ENCODE measurements at regions not wholly inside any gene's neighbourhood (a gene's known extent, or its start where the extent isn't known, plus 50 kb on each side); places are given as distances from the start of the nearest gene placed in this dataset.

DNA sequence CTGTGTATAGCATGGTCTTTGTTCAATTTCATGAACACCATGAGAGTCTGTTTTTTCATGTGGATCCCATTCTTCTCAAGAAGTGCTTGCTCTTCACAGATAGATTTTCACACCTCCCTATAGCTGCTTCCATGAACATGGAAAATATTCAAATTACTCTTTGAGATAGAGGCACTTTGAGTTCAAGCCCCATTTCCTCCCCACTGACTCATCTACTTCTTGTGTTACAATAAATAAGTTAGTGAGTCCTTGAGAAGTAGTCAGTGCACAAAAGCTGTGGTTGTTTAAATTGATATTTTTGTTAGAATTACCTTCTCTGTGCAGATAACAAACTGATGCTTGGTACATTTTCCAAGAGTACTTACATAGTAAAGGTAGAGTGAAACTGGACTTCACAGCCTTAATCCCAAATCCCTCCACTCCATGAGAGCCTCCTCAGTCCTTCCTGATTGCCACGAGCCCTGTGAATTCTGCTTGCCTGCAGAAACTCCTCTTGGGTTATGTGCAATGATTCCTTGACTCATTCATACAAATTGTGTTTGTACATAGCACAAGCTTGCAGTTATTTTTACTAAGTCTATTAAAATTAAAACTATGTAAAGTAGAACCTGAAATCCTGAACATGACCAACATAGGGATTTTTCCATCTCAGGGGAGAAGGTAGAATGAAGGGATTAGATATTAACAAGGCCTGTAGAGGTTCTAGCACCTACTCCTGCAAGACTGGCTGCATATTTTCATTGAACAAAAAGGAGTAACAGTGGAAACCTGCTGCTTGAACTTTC, 496.2 kb downstream of the TNS3 start:
- DNase-seq (ENCODE audit: low spot score): no peak
- ATAC-seq: no peak
- Mint-ChIP-seq H3K36me3 (no peaks in the 10 kb centered on the region), H3K4me3 (no peak overlapping the region), H3K27me3 (ENCODE audit: low read depth) (peaks cover 11% of the 10 kb centered on the region), H3K9me3 (no peaks in the 10 kb centered on the region), H3K27ac (no peak overlapping the region), H3K4me1 (no peaks in the 10 kb centered on the region)
- ChIA-PET CTCF (no interaction called here), POLR2A (no interaction called here)
- TF ChIP-seq FOXP1 (CRISPR knock-in tag; IDR thresholded peaks at IDR 0.05; ENCODE audit: borderline replicate concordance): no peak
- TF ChIP-seq JAZF1 (CRISPR knock-in tag; IDR thresholded peaks at IDR 0.05): no peak
- TF ChIP-seq ZNF416 (CRISPR knock-in tag; IDR thresholded peaks at IDR 0.05): no peak
- TF ChIP-seq MYBL2 (CRISPR knock-in tag; IDR thresholded peaks at IDR 0.05): no peak
- TF ChIP-seq, protein P1, sequence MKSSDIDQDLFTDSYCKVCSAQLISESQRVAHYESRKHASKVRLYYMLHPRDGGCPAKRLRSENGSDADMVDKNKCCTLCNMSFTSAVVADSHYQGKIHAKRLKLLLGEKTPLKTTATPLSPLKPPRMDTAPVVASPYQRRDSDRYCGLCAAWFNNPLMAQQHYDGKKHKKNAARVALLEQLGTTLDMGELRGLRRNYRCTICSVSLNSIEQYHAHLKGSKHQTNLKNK (CRISPR knock-in tag; IDR thresholded peaks at IDR 0.05): no peak
- TF ChIP-seq ZNF671 (CRISPR knock-in tag; IDR thresholded peaks at IDR 0.05): no peak
- TF ChIP-seq GABPB1 (CRISPR knock-in tag; IDR thresholded peaks at IDR 0.05): no peak
- TF ChIP-seq, protein P2, sequence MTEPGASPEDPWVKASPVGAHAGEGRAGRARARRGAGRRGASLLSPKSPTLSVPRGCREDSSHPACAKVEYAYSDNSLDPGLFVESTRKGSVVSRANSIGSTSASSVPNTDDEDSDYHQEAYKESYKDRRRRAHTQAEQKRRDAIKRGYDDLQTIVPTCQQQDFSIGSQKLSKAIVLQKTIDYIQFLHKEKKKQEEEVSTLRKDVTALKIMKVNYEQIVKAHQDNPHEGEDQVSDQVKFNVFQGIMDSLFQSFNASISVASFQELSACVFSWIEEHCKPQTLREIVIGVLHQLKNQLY (CRISPR knock-in tag; IDR thresholded peaks at IDR 0.05): no peak
- TF ChIP-seq, protein P3, sequence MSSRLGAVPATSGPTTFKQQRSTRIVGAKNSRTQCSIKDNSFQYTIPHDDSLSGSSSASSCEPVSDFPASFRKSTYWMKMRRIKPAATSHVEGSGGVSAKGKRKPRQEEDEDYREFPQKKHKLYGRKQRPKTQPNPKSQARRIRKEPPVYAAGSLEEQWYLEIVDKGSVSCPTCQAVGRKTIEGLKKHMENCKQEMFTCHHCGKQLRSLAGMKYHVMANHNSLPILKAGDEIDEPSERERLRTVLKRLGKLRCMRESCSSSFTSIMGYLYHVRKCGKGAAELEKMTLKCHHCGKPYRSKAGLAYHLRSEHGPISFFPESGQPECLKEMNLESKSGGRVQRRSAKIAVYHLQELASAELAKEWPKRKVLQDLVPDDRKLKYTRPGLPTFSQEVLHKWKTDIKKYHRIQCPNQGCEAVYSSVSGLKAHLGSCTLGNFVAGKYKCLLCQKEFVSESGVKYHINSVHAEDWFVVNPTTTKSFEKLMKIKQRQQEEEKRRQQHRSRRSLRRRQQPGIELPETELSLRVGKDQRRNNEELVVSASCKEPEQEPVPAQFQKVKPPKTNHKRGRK (CRISPR knock-in tag; IDR thresholded peaks at IDR 0.05; ENCODE audit: borderline replicate concordance): no peak
- TF ChIP-seq PRRX2 (CRISPR knock-in tag; IDR thresholded peaks at IDR 0.05): no peak
- TF ChIP-seq, protein P4, sequence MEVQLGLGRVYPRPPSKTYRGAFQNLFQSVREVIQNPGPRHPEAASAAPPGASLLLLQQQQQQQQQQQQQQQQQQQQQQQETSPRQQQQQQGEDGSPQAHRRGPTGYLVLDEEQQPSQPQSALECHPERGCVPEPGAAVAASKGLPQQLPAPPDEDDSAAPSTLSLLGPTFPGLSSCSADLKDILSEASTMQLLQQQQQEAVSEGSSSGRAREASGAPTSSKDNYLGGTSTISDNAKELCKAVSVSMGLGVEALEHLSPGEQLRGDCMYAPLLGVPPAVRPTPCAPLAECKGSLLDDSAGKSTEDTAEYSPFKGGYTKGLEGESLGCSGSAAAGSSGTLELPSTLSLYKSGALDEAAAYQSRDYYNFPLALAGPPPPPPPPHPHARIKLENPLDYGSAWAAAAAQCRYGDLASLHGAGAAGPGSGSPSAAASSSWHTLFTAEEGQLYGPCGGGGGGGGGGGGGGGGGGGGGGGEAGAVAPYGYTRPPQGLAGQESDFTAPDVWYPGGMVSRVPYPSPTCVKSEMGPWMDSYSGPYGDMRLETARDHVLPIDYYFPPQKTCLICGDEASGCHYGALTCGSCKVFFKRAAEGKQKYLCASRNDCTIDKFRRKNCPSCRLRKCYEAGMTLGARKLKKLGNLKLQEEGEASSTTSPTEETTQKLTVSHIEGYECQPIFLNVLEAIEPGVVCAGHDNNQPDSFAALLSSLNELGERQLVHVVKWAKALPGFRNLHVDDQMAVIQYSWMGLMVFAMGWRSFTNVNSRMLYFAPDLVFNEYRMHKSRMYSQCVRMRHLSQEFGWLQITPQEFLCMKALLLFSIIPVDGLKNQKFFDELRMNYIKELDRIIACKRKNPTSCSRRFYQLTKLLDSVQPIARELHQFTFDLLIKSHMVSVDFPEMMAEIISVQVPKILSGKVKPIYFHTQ (CRISPR knock-in tag; IDR thresholded peaks at IDR 0.05): no peak
- TF ChIP-seq HMGA2 (CRISPR knock-in tag; IDR thresholded peaks at IDR 0.05): no peak
- TF ChIP-seq ZNF121 (CRISPR knock-in tag; IDR thresholded peaks at IDR 0.05): no peak

DNA sequence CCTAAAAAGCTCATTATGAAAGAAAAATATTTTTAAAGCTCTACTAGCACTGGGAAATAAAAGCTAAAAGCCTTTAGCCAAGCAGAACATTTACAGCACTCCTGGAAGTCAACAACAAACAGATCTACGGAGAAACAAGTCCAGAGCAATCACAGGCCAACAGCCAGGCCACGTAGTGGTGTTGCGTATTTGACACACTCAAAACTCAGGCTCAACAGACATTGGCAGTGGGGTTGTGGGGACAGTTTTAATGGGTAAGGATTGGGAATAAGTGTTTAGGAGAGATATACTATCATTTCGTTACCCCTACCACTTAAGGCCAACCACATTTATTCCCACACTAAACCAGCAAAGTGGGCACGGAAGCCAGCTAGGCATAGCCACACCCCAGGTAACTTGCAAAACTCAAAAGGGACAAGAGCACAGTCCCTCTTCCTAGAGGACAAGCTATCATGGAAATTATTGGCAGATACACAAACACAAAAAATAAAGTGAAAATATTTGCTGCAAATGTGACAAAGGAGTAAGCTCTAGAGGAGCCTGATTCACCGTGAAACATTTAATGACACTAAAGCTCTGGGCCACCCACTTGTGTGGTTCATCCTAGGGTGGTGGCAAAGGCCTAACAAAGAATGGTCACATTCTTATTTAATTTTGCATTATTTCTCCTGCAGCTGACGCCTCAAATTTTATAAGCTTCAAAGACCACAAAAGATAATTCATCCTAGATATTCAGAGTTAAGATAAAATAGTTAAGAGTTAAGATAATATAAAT, 498.2 kb downstream of the TNS3 start:
- DNase-seq (ENCODE audit: low spot score) (no peak), ATAC-seq (no peak)
- Mint-ChIP-seq H3K36me3 (no peaks in the 10 kb centered on the region), H3K9me3 (no peaks in the 10 kb centered on the region), H3K27me3 (ENCODE audit: low read depth) (peaks cover 10% of the 10 kb centered on the region), H3K4me1 (no peaks in the 10 kb centered on the region), H3K27ac (no peak overlapping the region), H3K4me3 (no peak overlapping the region)
- ChIA-PET POLR2A (no interaction called here), CTCF (no interaction called here)
- TF ChIP-seq ZNF423 (CRISPR knock-in tag; IDR thresholded peaks at IDR 0.05) (no peak), SMAD4 (CRISPR knock-in tag; IDR thresholded peaks at IDR 0.05) (no peak), ZNF396 (CRISPR knock-in tag; IDR thresholded peaks at IDR 0.05; ENCODE audit: borderline replicate concordance) (no peak), NFYB (CRISPR knock-in tag; conservative IDR thresholded peaks at IDR 0.05; ENCODE audit: low read depth) (no peak), PRRX2 (CRISPR knock-in tag; IDR thresholded peaks at IDR 0.05) (no peak)
- TF ChIP-seq, protein P5, sequence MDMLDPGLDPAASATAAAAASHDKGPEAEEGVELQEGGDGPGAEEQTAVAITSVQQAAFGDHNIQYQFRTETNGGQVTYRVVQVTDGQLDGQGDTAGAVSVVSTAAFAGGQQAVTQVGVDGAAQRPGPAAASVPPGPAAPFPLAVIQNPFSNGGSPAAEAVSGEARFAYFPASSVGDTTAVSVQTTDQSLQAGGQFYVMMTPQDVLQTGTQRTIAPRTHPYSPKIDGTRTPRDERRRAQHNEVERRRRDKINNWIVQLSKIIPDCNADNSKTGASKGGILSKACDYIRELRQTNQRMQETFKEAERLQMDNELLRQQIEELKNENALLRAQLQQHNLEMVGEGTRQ (CRISPR knock-in tag; IDR thresholded peaks at IDR 0.05): no peak
- TF ChIP-seq, protein P6, sequence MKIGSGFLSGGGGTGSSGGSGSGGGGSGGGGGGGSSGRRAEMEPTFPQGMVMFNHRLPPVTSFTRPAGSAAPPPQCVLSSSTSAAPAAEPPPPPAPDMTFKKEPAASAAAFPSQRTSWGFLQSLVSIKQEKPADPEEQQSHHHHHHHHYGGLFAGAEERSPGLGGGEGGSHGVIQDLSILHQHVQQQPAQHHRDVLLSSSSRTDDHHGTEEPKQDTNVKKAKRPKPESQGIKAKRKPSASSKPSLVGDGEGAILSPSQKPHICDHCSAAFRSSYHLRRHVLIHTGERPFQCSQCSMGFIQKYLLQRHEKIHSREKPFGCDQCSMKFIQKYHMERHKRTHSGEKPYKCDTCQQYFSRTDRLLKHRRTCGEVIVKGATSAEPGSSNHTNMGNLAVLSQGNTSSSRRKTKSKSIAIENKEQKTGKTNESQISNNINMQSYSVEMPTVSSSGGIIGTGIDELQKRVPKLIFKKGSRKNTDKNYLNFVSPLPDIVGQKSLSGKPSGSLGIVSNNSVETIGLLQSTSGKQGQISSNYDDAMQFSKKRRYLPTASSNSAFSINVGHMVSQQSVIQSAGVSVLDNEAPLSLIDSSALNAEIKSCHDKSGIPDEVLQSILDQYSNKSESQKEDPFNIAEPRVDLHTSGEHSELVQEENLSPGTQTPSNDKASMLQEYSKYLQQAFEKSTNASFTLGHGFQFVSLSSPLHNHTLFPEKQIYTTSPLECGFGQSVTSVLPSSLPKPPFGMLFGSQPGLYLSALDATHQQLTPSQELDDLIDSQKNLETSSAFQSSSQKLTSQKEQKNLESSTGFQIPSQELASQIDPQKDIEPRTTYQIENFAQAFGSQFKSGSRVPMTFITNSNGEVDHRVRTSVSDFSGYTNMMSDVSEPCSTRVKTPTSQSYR (CRISPR knock-in tag; IDR thresholded peaks at IDR 0.05): no peak
